B cell (primary cell): ENCODE measurements at regions not wholly inside any gene's neighbourhood (a gene's known extent, or its start where the extent isn't known, plus 50 kb on each side); places are given as distances from the start of the nearest gene placed in this dataset.

Experiments used
- ATAC-seq: fragments of 200-7000 bp; cut with Tn5 transposase; one replicate; pipeline ENCODE4 v1.10.0; 2021; ENCODE audit warnings: low read depth, mild to moderate bottlenecking, moderate number of reproducible peaks, moderate library complexity
- CTCF ChIA-PET: fragments of 350-600 bp; sonication (Branson Sonifier 250); formaldehyde crosslinking; loops from one replicate; lab custom pipeline; 2021; ENCODE audit warnings: antibody characterized with exemption, inconsistent platforms; lab: Charles Lee
- POLR2A ChIA-PET: fragments of 350-600 bp; sonication (Branson Sonifier 250); formaldehyde crosslinking; loops from one replicate; lab custom pipeline; 2021; ENCODE audit warnings: antibody characterized with exemption; lab: Charles Lee
- DNase-seq: peaks from one replicate; pipeline ENCODE4 v3.0.0; 2013
- H2AFZ ChIP-seq: 2 replicates; pipeline ENCODE4 v1.6.1; 2012; ENCODE audit warnings: mild to moderate bottlenecking, low read depth, low read length; ENCODE audit not compliant: insufficient read depth, poor library complexity, severe bottlenecking
- H3K27ac ChIP-seq, 2 donors: 1 replicate in 1 of 2; 2 replicates in 1 of 2; pipeline ENCODE4 v1.5.1; 2012 to 2013; ENCODE audit warnings: low read length in 2 of 2, mild to moderate bottlenecking in 2 of 2, moderate library complexity in 1 of 2
- H3K27me3 ChIP-seq, 4 experiments: fragments of 200-600 bp in 1 of 4; sonication (generic) in 1 of 4; replicated peaks in 1 of 4; 1 replicate in 2 of 4; 2 replicates in 2 of 4; pipeline versions ENCODE4 v1.6.1 to v1.7.0; 2013 to 2016; ENCODE audit warnings: low read length in 3 of 4, mild to moderate bottlenecking in 2 of 4, mixed read lengths in 1 of 4, moderate library complexity in 1 of 4; ENCODE audit not compliant: insufficient read depth in 4 of 4, control insufficient read depth in 3 of 4; ENCODE audit errors: control extremely low read depth in 1 of 4
- H3K36me3 ChIP-seq, 2 experiments: replicated peaks in 1 of 2; 1 replicate in 1 of 2; 2 replicates in 1 of 2; pipeline versions ENCODE4 v1.6.1 to v1.7.1; 2013; ENCODE audit warnings: low read length in 1 of 2; ENCODE audit not compliant: insufficient read depth in 2 of 2, control insufficient read depth in 1 of 2; ENCODE audit errors: control extremely low read depth in 1 of 2, extremely low read depth in 1 of 2
- H3K4me1 ChIP-seq, 2 donors: fragments of 200-600 bp in 1 of 2; sonication (generic) in 1 of 2; 1 replicate in 1 of 2; 2 replicates in 1 of 2; pipeline versions ENCODE4 v1.5.1 to v1.6.1; 2013 to 2017; ENCODE audit warnings: low read length in 2 of 2; ENCODE audit not compliant: control insufficient read depth in 2 of 2, insufficient read depth in 2 of 2
- H3K4me2 ChIP-seq: replicated peaks from 2 replicates; pipeline ENCODE3; 2012; ENCODE audit warnings: mild to moderate bottlenecking, low read depth, low read length; ENCODE audit not compliant: poor library complexity, severe bottlenecking
- H3K4me3 ChIP-seq, 5 experiments: fragments of 200-600 bp in 1 of 5; sonication (generic) in 1 of 5; 1 replicate in 3 of 5; 2 replicates in 2 of 5; pipeline versions ENCODE4 v1.5.1 to v1.7.0; 2011 to 2016; ENCODE audit warnings: low read length in 4 of 5, mild to moderate bottlenecking in 4 of 5, low read depth in 2 of 5, control low read depth in 1 of 5, moderate library complexity in 1 of 5; ENCODE audit not compliant: insufficient read depth in 1 of 5; ENCODE audit errors: control extremely low read depth in 1 of 5, extremely low read depth in 1 of 5
- H3K79me2 ChIP-seq: fragments of 200-600 bp; sonication (generic); one replicate; pipeline ENCODE4 v1.6.0; 2016; ENCODE audit warnings: low read length; ENCODE audit not compliant: control insufficient read depth, insufficient read depth
- H3K9ac ChIP-seq: fragments of 200-600 bp; sonication (generic); 2 replicates; pipeline ENCODE4 v1.6.1; 2017; ENCODE audit warnings: mild to moderate bottlenecking, low read length, moderate library complexity
- H3K9me3 ChIP-seq, 3 donors: one replicate each; pipeline versions ENCODE4 v1.6.1 to v1.7.1; 2013; ENCODE audit warnings: low read length in 2 of 3; ENCODE audit not compliant: control insufficient read depth in 2 of 3, insufficient read depth in 1 of 3; ENCODE audit errors: control extremely low read depth in 1 of 3
- H4K20me1 ChIP-seq: 2 replicates; pipeline ENCODE4 v1.6.0; 2012; ENCODE audit warnings: mild to moderate bottlenecking, low read length; ENCODE audit not compliant: insufficient read depth, control insufficient read depth, poor library complexity, severe bottlenecking
- H3K27ac Mint-ChIP-seq: one replicate; pipeline ENCODE4 v1.8.0; 2021; ENCODE audit warnings: mixed read lengths
- H3K27me3 Mint-ChIP-seq: one replicate; pipeline ENCODE4 v1.8.0; 2021; ENCODE audit warnings: mixed read lengths
- H3K4me1 Mint-ChIP-seq: one replicate; pipeline ENCODE4 v1.8.0; 2021; ENCODE audit warnings: mixed read lengths
- H3K4me3 Mint-ChIP-seq: one replicate; pipeline ENCODE4 v1.8.0; 2021; ENCODE audit warnings: mixed read lengths
- H3K9me3 Mint-ChIP-seq: one replicate; pipeline ENCODE4 v1.8.0; 2022; ENCODE audit warnings: mixed read lengths; ENCODE audit not compliant: insufficient read depth
- CTCF ChIP-seq: fragments of 200-600 bp; IDR thresholded peaks from one replicate; pipeline ENCODE4 v1.8.0; 2022; ENCODE audit warnings: antibody characterized with exemption, mild to moderate bottlenecking
- EZH2 ChIP-seq: IDR thresholded peaks from 2 replicates; pipeline ENCODE4 v1.6.1; 2012; ENCODE audit warnings: borderline replicate concordance, low read depth, mild to moderate bottlenecking, moderate library complexity, low read length; ENCODE audit not compliant: insufficient read depth, poor library complexity, severe bottlenecking
- WGBS: methylation state at CpG from one replicate; pipeline ENCODE4 v1.1.5; 2013; ENCODE audit warnings: missing lambda C conversion rate; ENCODE audit not compliant: insufficient coverage; 5-methylcytosine and 5-hydroxymethylcytosine counted together
- intact Hi-C: fragments of 100-400 bp; cut with micrococcal nuclease; formaldehyde crosslinking; loops from one replicate; pipeline ENCODE4 v1.10.0; 2022

- no peaks in the 10 kb centered on the region for H3K27me3 ChIP-seq
- no peak overlapping the region for H3K4me3 ChIP-seq
- H3K4me2 ChIP-seq, result no peak overlapping the region
- H2AFZ ChIP-seq, result no peak overlapping the region
- H3K4me1 Mint-ChIP-seq, result no peaks in the 10 kb centered on the region
- no peak overlapping the region for H3K9ac ChIP-seq
- H3K4me1 ChIP-seq, result no peaks in the 10 kb centered on the region
- intact Hi-C loops, result no loop called here
- ChIA-PET CTCF (no interaction called here), POLR2A (no interaction called here)
- no peaks in the 10 kb centered on the region for H3K27me3 Mint-ChIP-seq
- ATAC-seq (no peak), DNase-seq (no peak)
- TF ChIP-seq EZH2 (no peak), CTCF (no peak)
- no peaks in the 10 kb centered on the region for H4K20me1 ChIP-seq
- no peaks in the 10 kb centered on the region for H3K79me2 ChIP-seq
- no peak overlapping the region for H3K4me3 Mint-ChIP-seq
- H3K36me3 ChIP-seq, result no peaks in the 10 kb centered on the region
- H3K27ac ChIP-seq, result no peak overlapping the region
- peaks cover 0 to 7% (median 1%) of the 10 kb centered on the region in 3 donors for H3K9me3 ChIP-seq
- 94% methylated on average over 2 of the region's 3 CpGs for whole genome bisulfite sequencing
- H3K9me3 Mint-ChIP-seq, result peaks cover 9% of the 10 kb centered on the region
- no peak overlapping the region for H3K27ac Mint-ChIP-seq
These were observed 1222.2 kb downstream of the STIM2 start for GRCh38 chr4:28082686-28083390.

DNA sequence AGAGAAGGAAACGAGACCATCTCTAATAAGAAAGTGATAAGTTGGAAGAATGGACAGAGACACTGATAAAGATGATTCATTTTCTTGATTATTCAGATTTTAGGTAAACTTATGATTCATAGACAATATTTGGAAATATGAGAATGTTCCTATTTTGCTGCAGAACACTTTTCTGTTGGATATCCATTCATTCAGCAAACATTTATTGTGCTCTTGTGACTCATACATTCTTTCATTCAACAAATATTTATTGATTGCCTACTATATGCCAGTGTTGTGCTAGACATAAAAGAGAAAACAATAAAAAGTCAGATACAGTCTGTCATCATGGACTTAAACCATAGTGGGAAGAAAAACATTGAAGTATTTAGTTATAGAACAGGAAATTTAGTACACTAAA is 1232.0 kb downstream of the STIM2 start:
- Histone ChIP-seq H4K20me1 (no peaks in the 10 kb centered on the region), H3K4me1 (no peaks in the 10 kb centered on the region), H3K36me3 (no peaks in the 10 kb centered on the region), H3K4me2 (no peak overlapping the region), H3K9me3 (no peaks in the 10 kb centered on the region), H3K4me3 (no peak overlapping the region), H3K9ac (no peak overlapping the region), H3K79me2 (no peaks in the 10 kb centered on the region), H2AFZ (no peak overlapping the region), H3K27me3 (no peaks in the 10 kb centered on the region), H3K27ac (no peak overlapping the region)
- Mint-ChIP-seq H3K4me3 (no peak overlapping the region), H3K4me1 (no peaks in the 10 kb centered on the region), H3K9me3 (peaks cover 3% of the 10 kb centered on the region), H3K27me3 (no peaks in the 10 kb centered on the region), H3K27ac (no peak overlapping the region)
- DNase-seq (no peak), ATAC-seq (no peak)
- CTCF ChIA-PET, result no interaction called here
- no CpG with 5 or more reads among the region's 1 CpG for WGBS
- intact Hi-C loops, result no loop called here
- POLR2A ChIA-PET, result no interaction called here
- no peak for TF ChIP-seq CTCF
- TF ChIP-seq EZH2, result no peak
